Activated CD8-positive, alpha-beta memory T cell treated with anti-CD3 and anti-CD28 coated beads for 24 hours (primary cell): ENCODE measurements at regions not wholly inside any gene's neighbourhood (a gene's known extent, or its start where the extent isn't known, plus 50 kb on each side); places are given as distances from the start of the nearest gene placed in this dataset.
"Not testable (repeated sequence)": the region's sequence is repeated elsewhere in the genome, so short reads cannot be mapped to it uniquely, and the experiment has no call there.

Experiments
- DNase-seq: peaks from one replicate; pipeline ENCODE4 v3.0.0-alpha.2; 2020

DNA sequence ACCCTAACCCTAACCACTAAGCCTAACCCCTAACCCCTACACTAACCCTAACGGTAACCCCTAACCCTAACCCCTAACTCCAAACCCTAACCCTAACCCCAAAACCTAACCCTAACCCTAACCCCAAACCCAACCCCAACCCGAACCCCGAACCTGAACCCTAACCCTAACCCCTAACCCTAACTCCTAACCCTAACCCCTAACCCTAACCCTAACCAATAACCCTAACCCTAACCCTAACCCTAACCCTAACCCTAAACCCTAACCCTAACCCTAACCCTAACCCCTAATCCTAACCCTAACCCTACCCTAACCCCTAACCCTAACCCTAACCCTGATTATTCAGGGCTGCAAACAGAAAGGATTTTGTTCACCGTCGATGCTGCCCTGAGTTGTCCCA lies 144.6 kb upstream of the DUSP22 start:
- not testable (repeated sequence) for DNase-seq

DNA sequence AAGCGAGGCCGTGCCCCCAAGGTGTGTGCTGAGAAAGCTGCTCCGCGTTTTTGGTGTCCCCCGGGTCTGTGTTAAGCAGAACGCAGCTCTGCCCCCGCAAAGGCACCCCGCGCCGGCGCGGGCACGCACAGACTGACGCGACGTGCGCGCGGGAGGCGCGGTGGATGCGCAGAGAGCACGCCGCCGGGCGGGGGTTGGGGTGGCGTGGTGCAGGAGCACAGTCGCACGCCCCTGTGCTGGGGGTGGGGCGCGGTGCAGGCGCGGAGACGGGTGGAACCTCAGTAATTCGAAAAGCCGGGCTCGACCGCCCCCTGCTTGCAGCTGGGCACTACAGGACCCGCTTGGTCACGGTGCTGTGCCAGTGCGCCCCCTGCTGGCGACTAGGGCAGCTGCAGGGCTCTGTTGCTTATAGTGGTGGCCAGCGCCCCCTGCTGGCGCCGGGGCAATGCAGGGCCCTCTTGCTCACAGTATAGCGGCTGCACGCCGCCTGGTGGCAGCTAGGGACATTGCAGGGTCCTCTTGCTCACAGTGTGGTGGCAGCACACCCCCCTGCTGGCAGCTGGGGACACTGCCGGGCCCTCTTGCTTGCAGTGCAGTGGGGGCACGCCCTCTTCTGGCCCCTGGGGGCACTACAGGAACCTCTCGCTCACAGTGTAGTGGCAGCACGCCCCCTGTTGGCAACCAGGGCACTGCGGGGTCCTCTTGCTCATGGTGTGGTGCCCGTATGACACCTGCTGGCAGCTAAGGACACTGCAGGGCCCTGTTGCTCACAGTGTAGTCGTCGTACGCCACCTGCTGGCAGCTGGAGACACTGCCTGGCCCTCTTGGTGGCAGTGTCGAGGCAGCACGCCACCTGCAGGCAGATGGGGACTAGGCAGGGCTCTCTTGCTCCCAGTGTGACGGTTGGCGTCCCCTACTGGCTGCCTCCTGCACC lies 144.0 kb upstream of the DUSP22 start:
- DNase-seq: peak; percentile 79

DNA sequence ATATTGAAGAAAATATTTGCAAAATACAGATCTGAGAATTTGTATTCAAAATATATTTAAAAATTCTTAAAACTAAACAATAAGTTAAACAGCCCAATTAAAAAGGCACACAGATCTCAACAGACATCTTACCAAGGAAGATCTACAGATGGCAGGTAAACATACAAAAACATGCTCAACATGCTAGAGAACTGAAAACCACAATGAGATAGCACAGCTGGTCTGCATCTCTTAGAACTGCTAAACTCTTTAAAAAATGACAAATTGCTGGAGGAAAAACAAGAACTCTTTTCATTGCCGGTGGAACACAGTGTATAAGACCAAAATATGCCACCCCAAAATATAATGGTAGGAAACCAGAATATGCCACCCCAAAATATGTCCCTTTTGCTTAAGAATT lies 142.1 kb upstream of the DUSP22 start:
- DNase-seq: not testable (repeated sequence)

DNA sequence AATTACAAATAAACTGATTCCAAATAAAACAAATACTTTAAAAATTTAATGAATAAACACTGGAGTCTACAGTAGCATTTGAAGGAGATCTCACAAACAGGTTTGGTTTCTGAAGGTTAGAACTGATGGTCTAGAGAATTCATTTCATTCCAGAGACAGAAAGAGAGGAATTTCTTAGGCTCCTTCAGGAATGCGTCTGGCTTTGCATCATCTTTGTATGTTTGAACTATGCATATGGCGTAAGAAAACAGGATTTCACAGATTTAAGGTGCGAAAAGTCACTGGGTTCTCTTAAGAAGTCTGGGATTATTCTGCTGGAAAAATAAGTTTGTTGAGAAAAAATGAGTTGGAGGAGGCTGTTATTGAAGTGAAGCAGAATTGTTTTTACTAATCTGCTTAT lies 139.9 kb upstream of the DUSP22 start:
- DNase-seq: not testable (repeated sequence)

DNA sequence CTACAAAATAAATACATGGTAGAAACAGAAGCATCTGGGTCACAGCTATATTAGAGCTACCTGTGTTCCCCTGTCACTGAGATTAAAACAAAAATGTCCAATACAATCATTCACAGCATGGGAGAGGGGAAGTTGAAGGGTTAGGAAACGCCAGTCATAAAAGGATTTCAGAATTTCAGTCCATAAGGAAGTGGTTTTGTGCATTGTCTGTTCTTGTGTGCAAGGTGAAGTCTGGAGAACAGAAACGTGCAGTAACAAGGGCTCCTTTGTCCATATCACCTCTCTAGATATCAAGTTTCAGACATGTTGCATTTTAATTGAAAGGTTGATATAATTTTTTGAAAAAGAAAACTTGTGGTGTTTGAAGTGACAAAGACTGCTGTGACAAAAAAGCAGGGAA lies 139.3 kb upstream of the DUSP22 start:
- not testable (repeated sequence) for DNase-seq

DNA sequence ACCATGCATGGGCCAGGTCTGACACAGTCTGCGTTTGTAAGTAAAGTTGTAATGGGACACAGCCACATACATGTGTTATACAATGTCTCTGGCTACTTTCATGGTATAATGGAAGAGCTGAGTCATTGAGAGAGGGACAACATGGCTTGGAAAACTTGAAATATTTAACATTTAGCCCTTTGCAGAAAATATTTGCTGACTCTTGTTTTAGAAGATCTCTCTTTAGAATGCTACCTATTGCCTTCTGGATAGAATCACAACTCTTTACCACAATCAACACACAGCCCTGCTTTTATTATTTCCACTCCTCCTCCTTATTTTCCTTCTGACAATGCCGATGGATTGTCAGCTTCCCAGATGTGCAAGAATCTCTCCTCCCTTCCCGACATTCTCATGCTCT lies 138.4 kb upstream of the DUSP22 start:
- DNase-seq: not testable (repeated sequence)

DNA sequence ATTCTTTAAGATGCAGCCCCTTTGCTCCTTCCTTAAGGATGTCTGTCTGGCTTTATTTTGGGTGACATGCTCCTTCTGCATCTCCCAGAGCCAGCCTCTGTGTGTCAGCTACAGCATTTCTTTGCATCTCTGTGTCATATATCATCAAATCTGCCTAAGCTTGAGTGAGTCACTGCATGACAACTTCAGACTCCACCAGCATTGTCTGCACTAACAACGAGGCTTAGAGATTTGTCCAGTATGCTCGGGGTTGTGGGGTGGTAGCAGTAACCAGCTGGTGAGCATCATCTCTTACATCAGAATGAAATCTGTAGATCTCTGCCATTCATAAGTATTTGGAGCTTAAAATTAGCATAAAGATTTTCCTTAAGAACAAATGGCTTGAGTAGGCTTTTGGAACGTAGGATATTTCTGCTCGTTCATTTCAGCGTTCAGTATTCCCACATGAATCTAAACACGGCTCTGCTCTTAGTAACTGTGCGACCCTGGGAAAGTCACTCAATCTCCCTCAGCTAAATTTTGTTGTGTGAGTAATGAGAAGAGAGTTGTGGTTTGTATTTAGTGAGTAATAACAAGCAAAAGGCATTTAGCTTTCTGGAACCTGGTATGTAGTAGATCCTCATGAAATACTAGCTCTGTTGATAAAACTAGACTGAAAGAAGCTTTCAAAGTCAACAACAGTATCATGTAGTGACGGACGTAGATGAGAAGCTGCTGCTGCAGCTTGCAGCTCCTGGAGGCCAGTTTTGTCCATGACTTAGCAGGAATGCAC lies 137.8 kb upstream of the DUSP22 start:
- DNase-seq: not testable (repeated sequence)

DNA sequence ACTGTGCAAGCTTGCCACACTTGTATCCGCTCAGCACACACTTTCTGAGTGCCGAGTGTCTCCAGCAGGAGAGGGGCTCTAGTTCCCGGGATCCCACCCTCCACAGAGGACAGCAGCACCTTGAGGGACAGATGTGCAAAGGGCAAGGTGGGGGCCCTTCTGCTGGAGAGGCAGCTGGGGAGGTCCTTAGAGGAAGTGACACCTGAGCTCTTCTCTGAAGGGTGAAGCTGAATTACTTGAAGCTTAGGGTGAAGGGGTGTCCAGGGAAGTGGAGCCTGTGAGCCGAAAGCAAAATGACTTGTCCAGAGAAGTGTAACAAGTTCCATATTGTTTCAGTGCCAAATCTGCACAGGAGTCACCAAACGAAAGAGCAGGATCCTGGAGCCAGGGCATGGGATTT lies 136.3 kb upstream of the DUSP22 start:
- DNase-seq: no peak

DNA sequence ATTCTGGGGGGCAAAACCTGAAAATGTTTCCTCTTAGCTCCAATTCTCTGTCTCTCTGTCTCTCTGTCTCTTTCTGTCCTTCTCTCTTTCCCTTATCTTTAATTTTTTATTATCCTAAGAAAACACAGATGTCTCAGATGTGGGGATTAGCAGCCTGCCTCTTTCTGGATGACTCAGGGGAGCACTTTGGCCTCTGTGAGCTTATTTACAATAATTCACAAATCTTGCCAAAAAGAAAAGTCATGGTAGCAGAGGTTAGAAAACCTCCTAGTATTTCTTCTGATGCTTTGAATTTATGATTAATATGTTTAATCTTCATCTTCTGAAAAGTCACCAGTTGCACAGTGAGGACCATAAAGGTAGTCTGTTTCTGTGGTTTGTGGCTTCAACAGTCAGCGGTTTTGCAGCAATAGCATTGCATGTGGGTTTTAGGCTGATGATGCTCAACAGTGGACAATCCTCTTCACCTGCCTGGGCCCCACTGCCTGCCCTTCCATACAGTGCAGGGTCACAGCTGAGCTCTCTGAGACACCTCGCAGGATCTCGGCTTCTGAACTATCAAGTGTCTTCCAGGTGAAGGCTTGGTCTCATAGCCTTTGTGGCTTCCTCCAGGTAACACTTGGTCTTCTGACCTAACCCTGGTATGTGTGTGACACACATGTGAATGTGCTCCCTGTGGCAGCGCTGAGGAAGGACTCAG lies 135.7 kb upstream of the DUSP22 start:
- not testable (repeated sequence) for DNase-seq

DNA sequence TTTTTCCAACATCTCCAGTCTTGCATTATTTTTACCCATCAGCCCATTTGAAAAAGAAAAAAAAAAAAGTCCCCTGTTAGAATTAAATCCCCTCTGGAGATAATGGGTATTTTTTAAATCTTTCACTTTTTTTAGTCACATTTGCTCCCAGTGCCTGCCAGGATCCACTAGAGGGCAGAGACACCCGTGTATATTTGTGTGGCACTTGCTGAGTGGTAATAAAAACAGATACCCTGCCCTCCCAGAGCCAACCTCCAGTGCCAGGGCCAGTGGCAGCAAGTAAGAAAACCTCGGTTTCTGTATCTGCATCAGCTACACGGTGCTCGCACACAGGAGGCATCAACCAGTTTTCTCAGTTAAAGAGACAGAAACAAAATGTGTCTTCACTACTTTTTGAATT lies 135.1 kb upstream of the DUSP22 start:
- not testable (repeated sequence) for DNase-seq

DNA sequence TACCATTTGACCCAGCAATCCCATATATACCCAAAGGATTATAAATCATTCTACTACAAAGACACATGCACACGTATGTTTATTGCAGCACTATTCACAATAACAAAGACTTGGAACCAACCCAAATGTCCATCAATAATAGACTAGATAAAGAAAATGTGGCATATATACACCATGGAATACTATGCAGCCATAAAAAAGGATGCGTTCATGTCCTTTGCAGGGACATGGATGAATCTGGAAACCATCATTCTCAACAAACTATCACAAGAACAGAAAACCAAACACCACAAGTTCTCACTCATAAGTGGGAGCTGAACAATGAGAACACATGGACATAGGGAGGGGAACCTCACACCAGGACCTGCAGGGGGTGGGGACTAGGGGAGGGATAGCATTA lies 130.6 kb upstream of the DUSP22 start:
- not testable (repeated sequence) for DNase-seq

DNA sequence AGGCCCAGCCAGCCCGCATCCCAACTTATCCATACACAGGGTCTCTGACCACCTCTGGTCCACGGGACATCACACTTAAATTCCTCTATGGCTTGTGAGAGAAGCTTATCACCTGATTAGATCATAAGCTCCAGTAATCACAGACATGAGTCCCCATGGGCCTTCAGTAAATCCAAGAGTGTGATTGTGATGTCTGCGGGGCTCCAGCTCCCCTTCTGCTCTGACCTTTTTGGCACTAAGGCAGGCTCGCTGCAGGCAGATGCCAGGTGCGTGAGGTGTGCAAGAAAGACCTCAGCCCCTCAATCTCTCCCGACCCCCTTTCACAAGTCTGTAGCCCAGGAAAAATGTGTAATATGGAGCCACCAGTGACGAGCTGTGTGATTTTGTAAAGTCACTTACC lies 127.6 kb upstream of the DUSP22 start:
- no peak for DNase-seq

DNA sequence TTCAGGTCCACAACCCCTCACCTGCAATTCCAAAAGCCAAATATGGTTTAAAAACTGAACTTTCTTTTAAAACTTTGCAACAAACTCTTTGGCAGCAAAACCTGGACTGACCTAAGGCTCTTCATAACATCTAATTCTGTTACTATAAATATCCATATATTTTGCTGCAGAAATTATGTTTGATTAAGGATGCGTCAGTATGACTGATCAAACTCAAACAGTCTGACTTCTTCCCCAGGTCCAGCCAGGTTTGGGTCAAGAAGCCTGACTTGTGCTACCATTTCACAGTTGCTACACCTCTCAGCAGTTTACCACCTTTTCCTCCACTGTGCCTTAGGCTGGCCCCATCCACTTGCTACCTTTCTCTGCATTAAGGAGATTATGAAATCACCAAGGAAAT lies 127.0 kb upstream of the DUSP22 start:
- no peak for DNase-seq

DNA sequence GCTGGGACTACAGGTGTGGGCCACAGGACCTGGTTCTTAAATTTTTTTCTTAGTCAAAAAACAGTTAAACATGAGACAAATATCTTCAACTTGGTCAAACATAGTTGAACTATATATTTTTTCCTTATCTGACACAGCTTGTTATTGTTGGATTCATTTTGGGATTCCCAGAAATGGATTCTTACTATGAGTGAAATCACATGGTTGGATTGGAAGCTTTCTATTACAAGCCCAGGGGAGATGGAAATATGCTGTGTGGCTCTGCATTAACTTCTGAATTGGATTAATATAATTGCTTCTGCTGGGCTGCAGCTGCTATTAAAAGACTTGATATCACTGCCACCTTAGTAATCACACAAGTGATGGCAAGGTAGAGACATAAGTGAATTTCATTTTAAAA lies 126.4 kb upstream of the DUSP22 start:
- DNase-seq: no peak

DNA sequence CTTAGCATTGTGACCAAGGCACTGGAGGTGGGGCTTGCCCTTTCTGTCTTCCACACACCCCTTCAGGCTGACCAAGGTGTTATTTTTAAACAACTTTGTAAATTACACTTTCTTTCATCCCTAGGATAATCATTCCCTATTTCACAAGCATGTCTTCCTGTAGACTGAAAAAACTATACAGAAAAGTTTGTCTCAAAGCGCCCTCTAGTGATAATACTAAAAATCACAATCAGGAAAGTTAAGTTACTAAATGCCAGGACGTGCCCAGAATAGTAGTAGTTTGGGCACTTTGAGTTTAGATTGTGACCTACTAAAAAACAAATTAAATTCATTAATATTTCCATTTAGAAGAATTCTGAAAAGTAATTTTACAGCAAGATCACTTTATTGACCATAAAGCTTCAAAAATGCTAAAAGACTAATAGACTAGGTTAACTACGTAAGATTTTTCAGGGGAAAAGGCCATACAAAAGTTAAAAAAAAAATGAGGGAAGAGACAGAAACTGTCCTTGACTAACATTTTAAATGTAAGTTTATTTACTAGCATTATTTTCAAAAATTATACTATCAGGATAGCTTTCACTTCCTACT lies 123.3 kb upstream of the DUSP22 start:
- DNase-seq: no peak

DNA sequence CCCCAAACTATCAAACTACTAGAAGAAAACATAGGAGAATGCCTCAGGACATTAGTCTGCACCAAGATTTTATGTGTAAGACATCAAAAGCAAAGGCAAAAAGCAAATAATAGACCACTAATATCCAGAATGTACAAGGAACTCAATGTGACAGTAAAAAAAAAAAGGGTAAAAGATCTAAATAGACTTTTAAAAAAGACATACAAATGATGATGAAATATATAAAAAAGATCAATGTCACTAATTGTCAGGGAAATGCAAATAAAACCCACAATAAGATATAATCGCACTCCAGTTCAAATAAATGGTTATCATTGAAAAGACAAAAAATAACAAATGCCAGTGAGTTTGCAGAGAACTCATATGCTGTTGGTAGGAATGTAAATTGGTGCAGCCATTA lies 118.3 kb upstream of the DUSP22 start:
- no peak for DNase-seq

DNA sequence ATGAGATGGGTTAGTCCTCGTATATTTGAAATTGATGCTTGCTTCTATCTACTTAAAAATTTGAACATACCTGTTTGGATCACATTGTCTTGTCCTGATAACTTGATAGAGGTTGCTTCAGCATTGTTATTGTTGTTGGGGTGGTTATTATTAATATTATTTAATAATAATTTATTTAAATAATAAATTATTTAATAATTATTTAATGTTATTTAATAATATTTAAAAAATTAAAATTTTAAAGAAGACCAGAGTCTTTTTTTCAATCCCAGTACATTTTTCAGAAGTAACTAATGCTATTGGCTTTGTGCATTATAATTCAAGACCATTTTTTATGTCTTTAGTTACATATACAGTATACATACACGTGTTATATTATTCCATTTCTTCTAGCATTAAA lies 116.6 kb upstream of the DUSP22 start:
- no peak for DNase-seq

DNA sequence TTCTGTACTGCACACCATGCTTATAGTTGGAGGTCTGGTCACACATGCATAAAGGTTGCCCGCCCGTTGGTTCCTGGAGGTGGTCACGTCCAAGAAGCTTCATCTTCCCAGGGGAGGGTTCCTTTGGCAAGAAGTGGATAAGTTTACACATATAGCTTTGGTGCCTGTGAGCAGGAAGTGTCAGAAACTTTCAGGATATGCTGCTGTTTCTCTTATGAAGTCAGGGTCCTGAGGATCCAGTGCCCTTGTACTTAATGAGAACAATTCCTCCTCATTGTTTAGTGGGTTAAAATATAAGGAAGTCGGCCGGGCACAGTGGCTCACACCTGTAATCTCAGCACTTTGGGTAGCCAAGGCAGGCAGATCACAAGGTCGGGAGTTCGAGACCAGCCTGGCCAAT lies 115.5 kb upstream of the DUSP22 start:
- DNase-seq: no peak

DNA sequence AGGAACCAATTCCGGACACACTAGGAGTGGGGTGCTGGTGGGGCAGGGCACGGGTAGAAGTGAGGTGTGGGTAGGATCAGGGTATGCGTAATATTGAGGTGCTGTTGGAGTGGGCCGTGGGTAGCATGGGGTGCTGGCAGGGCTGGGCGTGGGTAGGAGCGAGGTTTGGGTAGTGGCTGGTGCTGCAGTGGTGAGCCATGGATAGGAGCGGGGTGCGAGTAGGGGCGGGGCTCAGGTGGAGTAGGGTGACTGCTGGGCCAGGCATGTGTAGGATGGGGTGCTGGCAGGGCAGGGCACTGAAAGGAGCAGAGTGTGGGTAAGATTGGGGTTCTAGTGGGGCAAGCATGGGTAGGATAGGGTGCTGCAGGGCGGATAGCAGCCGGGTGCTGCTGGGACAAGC lies 114.2 kb upstream of the DUSP22 start:
- no peak for DNase-seq

DNA sequence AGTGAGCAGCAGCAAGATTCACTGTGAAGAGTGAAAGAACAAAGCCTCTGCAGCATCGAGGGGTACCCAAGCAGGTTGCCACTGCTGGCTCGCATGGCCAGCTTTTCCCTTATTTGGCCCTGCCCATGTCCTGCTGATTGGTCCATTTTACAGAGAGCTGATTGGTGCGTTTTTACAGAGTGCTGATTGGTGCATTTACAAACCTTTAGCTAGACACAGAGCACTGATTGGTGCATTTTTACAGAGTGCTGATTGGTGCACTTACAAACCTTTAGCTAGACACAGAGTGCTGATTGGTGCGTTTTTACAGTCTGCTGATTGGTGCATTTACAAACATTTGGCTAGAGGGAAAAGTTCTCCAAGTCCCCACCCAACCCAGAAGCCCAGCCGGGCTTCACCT lies 113.4 kb upstream of the DUSP22 start:
- not testable (repeated sequence) for DNase-seq

DNA sequence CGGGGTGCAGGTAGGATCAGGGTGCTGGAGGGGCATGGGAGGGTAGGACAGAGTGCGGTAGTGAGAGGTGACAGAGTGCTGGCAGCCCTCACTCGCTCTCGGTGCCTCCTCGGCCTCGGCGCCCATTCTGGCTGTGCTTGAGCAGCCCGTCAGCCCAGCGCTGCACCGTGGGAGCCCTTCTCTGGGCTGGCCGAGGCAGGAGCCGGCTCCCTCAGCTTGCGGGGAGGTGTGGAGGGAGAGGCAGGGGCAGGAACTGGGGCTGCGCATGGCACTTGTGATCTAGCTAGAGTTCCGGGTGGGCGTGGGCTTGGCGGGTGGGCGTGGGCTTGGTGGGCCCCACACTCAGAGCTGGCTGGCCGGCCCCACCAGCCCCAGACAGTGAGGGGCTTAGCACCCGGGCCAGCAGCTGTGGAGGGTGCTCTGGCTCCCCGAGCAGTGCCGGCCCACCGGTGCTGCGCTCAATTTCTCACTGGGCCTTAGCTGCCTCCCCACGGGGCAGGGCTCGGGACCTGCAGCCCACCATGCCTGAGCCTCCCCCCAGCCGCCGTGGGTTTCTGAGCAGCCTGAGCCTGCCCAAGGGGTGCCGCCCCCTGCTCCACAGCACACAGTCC lies 112.8 kb upstream of the DUSP22 start:
- DNase-seq: no peak

DNA sequence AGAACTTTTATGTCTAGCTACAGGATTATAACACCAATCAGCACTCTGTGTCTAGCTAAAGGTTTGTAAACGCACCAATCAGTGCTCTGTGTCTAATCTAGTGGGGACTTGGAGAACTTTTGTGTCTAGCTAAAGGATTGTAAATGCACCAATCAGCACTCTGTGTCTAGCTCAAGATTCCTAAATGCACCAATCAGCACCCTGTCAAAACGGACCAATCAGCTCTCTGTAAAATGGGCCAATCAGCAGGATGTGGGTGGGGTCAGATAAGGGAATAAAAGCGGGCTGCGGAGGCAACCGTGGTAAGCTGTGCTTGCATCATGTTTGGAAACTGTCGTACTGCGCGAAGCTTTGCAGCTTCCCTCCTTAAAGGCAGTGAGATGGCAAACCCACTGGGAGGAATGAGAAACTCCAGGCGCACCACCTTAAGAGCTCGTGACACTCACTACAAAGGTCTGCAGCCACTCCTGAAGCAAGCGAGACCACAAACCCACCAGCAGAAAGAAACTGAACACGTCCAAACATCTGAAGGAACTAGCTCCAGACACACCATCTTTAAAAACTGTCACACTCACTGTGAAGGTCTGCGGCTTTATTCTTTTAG lies 112.1 kb upstream of the DUSP22 start:
- DNase-seq: peak; percentile 71
